HG03575 (cell line): ENCODE measurements at regions not wholly inside any gene's neighbourhood (a gene's known extent, or its start where the extent isn't known, plus 50 kb on each side); places are given as distances from the start of the nearest gene placed in this dataset.

Source experiments
- ATAC-seq: cut with Tn5 transposase; IDR thresholded peaks from one replicate; pipeline ENCODE4 v1.9.1; 2021; ENCODE audit not compliant: unreplicated experiment, insufficient number of reproducible peaks, low FRiP score; ENCODE audit errors: extremely low read depth

GRCh38 chr12:72219937-72220336, 52.2 kb upstream of the TRHDE start:
- no peak for ATAC-seq
